B cell (primary cell): ENCODE measurements at regions not wholly inside any gene's neighbourhood (a gene's known extent, or its start where the extent isn't known, plus 50 kb on each side); places are given as distances from the start of the nearest gene placed in this dataset.

Experiments used
- EZH2 ChIP-seq: IDR thresholded peaks from 2 replicates; pipeline ENCODE4 v1.6.1; 2012; ENCODE audit warnings: borderline replicate concordance, low read depth, mild to moderate bottlenecking, moderate library complexity, low read length; ENCODE audit not compliant: insufficient read depth, poor library complexity, severe bottlenecking
- TF ChIP-seq, protein P1 (sequence below): fragments of 200-600 bp; IDR thresholded peaks from one replicate; pipeline ENCODE4 v1.8.0; 2022; ENCODE audit warnings: antibody characterized with exemption, mild to moderate bottlenecking

- TF ChIP-seq, protein P1, sequence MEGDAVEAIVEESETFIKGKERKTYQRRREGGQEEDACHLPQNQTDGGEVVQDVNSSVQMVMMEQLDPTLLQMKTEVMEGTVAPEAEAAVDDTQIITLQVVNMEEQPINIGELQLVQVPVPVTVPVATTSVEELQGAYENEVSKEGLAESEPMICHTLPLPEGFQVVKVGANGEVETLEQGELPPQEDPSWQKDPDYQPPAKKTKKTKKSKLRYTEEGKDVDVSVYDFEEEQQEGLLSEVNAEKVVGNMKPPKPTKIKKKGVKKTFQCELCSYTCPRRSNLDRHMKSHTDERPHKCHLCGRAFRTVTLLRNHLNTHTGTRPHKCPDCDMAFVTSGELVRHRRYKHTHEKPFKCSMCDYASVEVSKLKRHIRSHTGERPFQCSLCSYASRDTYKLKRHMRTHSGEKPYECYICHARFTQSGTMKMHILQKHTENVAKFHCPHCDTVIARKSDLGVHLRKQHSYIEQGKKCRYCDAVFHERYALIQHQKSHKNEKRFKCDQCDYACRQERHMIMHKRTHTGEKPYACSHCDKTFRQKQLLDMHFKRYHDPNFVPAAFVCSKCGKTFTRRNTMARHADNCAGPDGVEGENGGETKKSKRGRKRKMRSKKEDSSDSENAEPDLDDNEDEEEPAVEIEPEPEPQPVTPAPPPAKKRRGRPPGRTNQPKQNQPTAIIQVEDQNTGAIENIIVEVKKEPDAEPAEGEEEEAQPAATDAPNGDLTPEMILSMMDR = no peak
- no peak for TF ChIP-seq EZH2
These were observed 132.4 kb downstream of the DLL1 start for GRCh38 chr6:170158296-170159021.
